Fibroblast of mammary gland (primary cell): ENCODE measurements at regions not wholly inside any gene's neighbourhood (a gene's known extent, or its start where the extent isn't known, plus 50 kb on each side); places are given as distances from the start of the nearest gene placed in this dataset.
"Not testable (repeated sequence)": the region's sequence is repeated elsewhere in the genome, so short reads cannot be mapped to it uniquely, and the experiment has no call there.

ENCODE experiments used
- DNase-seq: peaks from one replicate; pipeline ENCODE4 v3.0.0-alpha.2; 2010; ENCODE audit warnings: low read depth
- H3K4me3 ChIP-seq: 2 replicates; pipeline ENCODE4 v1.5.1; 2011; ENCODE audit warnings: low read depth, mild to moderate bottlenecking, low read length, moderate library complexity; ENCODE audit not compliant: control insufficient read depth
- CTCF ChIP-seq: conservative IDR thresholded peaks from 2 replicates; pipeline ENCODE4 v1.5.1; 2011; ENCODE audit warnings: low read depth, low read length, inconsistent platforms; ENCODE audit not compliant: control insufficient read depth, insufficient read depth

GRCh38 chr10:21385536-21385935, 139.9 kb downstream of the SKIDA1 start:
- TF ChIP-seq CTCF, result no peak
- no peak for DNase-seq
- H3K4me3 ChIP-seq, result no peak overlapping the region

GRCh38 chr10:21379143-21379542, 146.3 kb downstream of the SKIDA1 start:
- TF ChIP-seq CTCF, result no peak
- peak; percentile 7 for DNase-seq
- no peak overlapping the region for H3K4me3 ChIP-seq

- not testable (repeated sequence) for DNase-seq, H3K4me3 ChIP-seq
These were observed 150.2 kb downstream of the SKIDA1 start for GRCh38 chr10:21375274-21375673.

GRCh38 chr10:21373881-21374280, 151.6 kb downstream of the SKIDA1 start:
- H3K4me3 ChIP-seq, DNase-seq: not testable (repeated sequence)

GRCh38 chr10:21372651-21373410, 152.7 kb downstream of the SKIDA1 start:
- peak; percentile 95 for DNase-seq
- H3K4me3 ChIP-seq, result peak overlapping the region; percentile 8
- no peak for TF ChIP-seq CTCF

- no peak for TF ChIP-seq CTCF
- no peak overlapping the region for H3K4me3 ChIP-seq
- no peak for DNase-seq
These were observed 155.8 kb downstream of the SKIDA1 start for GRCh38 chr10:21369697-21370096.

- H3K4me3 ChIP-seq, result no peak overlapping the region
- no peak for TF ChIP-seq CTCF
- DNase-seq, result no peak
These were observed 156.6 kb downstream of the SKIDA1 start for GRCh38 chr10:21368728-21369425.
